GM12878 (cell line): ENCODE measurements at regions not wholly inside any gene's neighbourhood (a gene's known extent, or its start where the extent isn't known, plus 50 kb on each side); places are given as distances from the start of the nearest gene placed in this dataset.

ENCODE experiments used
- BACH1 ChIP-seq: fragments of 450-650 bp; IDR thresholded peaks from 2 replicates; pipeline ENCODE4 v1.6.1; 2017; ENCODE audit warnings: mild to moderate bottlenecking, borderline replicate concordance
- CEBPB ChIP-seq, 2 experiments: fragments of 150-350 bp in 1 of 2; IDR thresholded peaks; 2 replicates each; pipeline ENCODE4 v1.6.1; 2012 to 2014; ENCODE audit warnings: low read depth in 2 of 2, low read length in 2 of 2, borderline replicate concordance in 1 of 2, inconsistent platforms in 1 of 2
- CREB1 ChIP-seq: IDR thresholded peaks from 2 replicates; pipeline ENCODE4 v1.6.1; 2012; ENCODE audit warnings: low read depth, mild to moderate bottlenecking, inconsistent platforms
- E2F8 ChIP-seq: fragments of 450-650 bp; IDR thresholded peaks from 2 replicates; pipeline ENCODE4 v1.6.1; 2018; ENCODE audit warnings: mild to moderate bottlenecking, low read depth, moderate library complexity; ENCODE audit not compliant: partially characterized antibody
- ELK1 ChIP-seq: IDR thresholded peaks from 2 replicates; pipeline ENCODE4 v1.6.1; 2012; ENCODE audit warnings: low read depth, low read length, improper control_type of control experiment
- ETV6 ChIP-seq, 2 experiments: fragments of 450-650 bp in 1 of 2; IDR thresholded peaks in 1 of 2; conservative IDR thresholded peaks in 1 of 2; 2 replicates each; pipeline ENCODE4 v1.6.1; 2014; ENCODE audit warnings: antibody characterized with exemption in 1 of 2, borderline replicate concordance in 1 of 2, low read depth in 1 of 2, mild to moderate bottlenecking in 1 of 2, moderate library complexity in 1 of 2
- MAX ChIP-seq: IDR thresholded peaks from 2 replicates; pipeline ENCODE4 v1.6.1; 2012; ENCODE audit warnings: low read depth, low read length, improper control_type of control experiment
- POLR2AphosphoS5 ChIP-seq: IDR thresholded peaks from 2 replicates; pipeline ENCODE4 v1.6.1; 2011; ENCODE audit warnings: mild to moderate bottlenecking, low read length, inconsistent platforms
- POU2F2 ChIP-seq: IDR thresholded peaks from 3 replicates; pipeline ENCODE4 v1.6.1; 2011; ENCODE audit warnings: low read depth, mild to moderate bottlenecking, low read length, borderline replicate concordance
- SMC3 ChIP-seq: IDR thresholded peaks from 2 replicates; pipeline ENCODE4 v1.6.1; 2011; ENCODE audit warnings: low read length, improper control_type of control experiment, borderline replicate concordance
- TARDBP ChIP-seq: IDR thresholded peaks from 2 replicates; pipeline ENCODE4 v1.6.1; 2016; ENCODE audit warnings: borderline replicate concordance
- ZNF687 ChIP-seq: fragments of 450-650 bp; IDR thresholded peaks from 2 replicates; pipeline ENCODE4 v1.6.1; 2017; ENCODE audit warnings: mild to moderate bottlenecking, moderate library complexity
- ZSCAN29 ChIP-seq: fragments of 450-650 bp; IDR thresholded peaks from 2 replicates; pipeline ENCODE4 v1.6.1; 2017; ENCODE audit warnings: mild to moderate bottlenecking, moderate library complexity
- TF ChIP-seq, protein P1 (sequence below): fragments of 450-650 bp; IDR thresholded peaks from 2 replicates; pipeline ENCODE4 v1.6.1; 2017; ENCODE audit warnings: mild to moderate bottlenecking

- TF ChIP-seq ZNF687 (no peak), CEBPB (IDR thresholded peaks at IDR 0.05; ENCODE audit: borderline replicate concordance in 1 of 2, low read depth in 2 of 2, low read length in 2 of 2) (no peak), BACH1 (no peak), POU2F2 (no peak), POLR2AphosphoS5 (no peak), ELK1 (no peak), CREB1 (no peak), E2F8 (no peak), MAX (no peak), TARDBP (no peak), ZSCAN29 (no peak), ETV6 (conservative IDR thresholded peaks at IDR 0.05 in 1 of 2, IDR thresholded peaks at IDR 0.05 in 1 of 2; ENCODE audit: borderline replicate concordance in 1 of 2, low read depth in 1 of 2) (no peak), SMC3 (no peak)
- TF ChIP-seq, protein P1, sequence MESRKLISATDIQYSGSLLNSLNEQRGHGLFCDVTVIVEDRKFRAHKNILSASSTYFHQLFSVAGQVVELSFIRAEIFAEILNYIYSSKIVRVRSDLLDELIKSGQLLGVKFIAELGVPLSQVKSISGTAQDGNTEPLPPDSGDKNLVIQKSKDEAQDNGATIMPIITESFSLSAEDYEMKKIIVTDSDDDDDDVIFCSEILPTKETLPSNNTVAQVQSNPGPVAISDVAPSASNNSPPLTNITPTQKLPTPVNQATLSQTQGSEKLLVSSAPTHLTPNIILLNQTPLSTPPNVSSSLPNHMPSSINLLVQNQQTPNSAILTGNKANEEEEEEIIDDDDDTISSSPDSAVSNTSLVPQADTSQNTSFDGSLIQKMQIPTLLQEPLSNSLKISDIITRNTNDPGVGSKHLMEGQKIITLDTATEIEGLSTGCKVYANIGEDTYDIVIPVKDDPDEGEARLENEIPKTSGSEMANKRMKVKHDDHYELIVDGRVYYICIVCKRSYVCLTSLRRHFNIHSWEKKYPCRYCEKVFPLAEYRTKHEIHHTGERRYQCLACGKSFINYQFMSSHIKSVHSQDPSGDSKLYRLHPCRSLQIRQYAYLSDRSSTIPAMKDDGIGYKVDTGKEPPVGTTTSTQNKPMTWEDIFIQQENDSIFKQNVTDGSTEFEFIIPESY, result no peak
- TF ChIP-seq, all 136 proteins: peak for 0
Observed at GRCh38 chr12:115882936-115883335, 394.6 kb downstream of the MED13L start (continued).
